HUES48 (cell line): ENCODE measurements at regions not wholly inside any gene's neighbourhood (a gene's known extent, or its start where the extent isn't known, plus 50 kb on each side); places are given as distances from the start of the nearest gene placed in this dataset.

ENCODE experiments used
- H3K27ac ChIP-seq: one replicate; pipeline ENCODE4 v1.7.0; 2013; ENCODE audit warnings: low read depth, low read length, inconsistent platforms
- H3K27me3 ChIP-seq: 2 replicates; pipeline ENCODE4 v1.6.1; 2013; ENCODE audit warnings: mild to moderate bottlenecking, low read length; ENCODE audit not compliant: control insufficient read depth, insufficient read depth
- H3K36me3 ChIP-seq: 2 replicates; pipeline ENCODE4 v1.6.1; 2013; ENCODE audit warnings: low read length; ENCODE audit not compliant: control insufficient read depth, insufficient read depth
- H3K4me1 ChIP-seq: 2 replicates; pipeline ENCODE4 v1.6.1; 2013; ENCODE audit warnings: mild to moderate bottlenecking, low read length; ENCODE audit not compliant: control insufficient read depth, insufficient read depth
- H3K4me3 ChIP-seq: 2 replicates; pipeline ENCODE4 v1.5.1; 2013; ENCODE audit warnings: mild to moderate bottlenecking, low read depth, low read length
- H3K9ac ChIP-seq: 2 replicates; pipeline ENCODE4 v1.6.1; 2013; ENCODE audit warnings: mild to moderate bottlenecking, low read depth, low read length, moderate library complexity
- H3K9me3 ChIP-seq: 2 replicates; pipeline ENCODE4 v1.6.1; 2013; ENCODE audit warnings: low read length; ENCODE audit not compliant: control insufficient read depth, insufficient read depth

- Histone ChIP-seq H3K27ac (no peak overlapping the region), H3K4me3 (no peak overlapping the region), H3K4me1 (peaks cover 36% of the 10 kb centered on the region), H3K27me3 (no peaks in the 10 kb centered on the region), H3K9me3 (no peaks in the 10 kb centered on the region), H3K36me3 (no peaks in the 10 kb centered on the region), H3K9ac (no peak overlapping the region)
Observed at GRCh38 chr2:63669596-63669995, 80.8 kb downstream of the MDH1 start.

- H3K4me3 ChIP-seq = no peak overlapping the region
- H3K27ac ChIP-seq = no peak overlapping the region
- H3K4me1 ChIP-seq = peaks cover 1% of the 10 kb centered on the region
- no peaks in the 10 kb centered on the region for H3K36me3 ChIP-seq
- H3K27me3 ChIP-seq = no peaks in the 10 kb centered on the region
- no peak overlapping the region for H3K9ac ChIP-seq
- H3K9me3 ChIP-seq = no peaks in the 10 kb centered on the region
Observed at GRCh38 chr2:63673865-63674533, 85.2 kb downstream of the MDH1 start.

- peaks cover 2% of the 10 kb centered on the region; the same call in 1 of the 2 replicates for H3K4me1 ChIP-seq
- no peak overlapping the region for H3K4me3 ChIP-seq
- no peaks in the 10 kb centered on the region for H3K9me3 ChIP-seq
- H3K9ac ChIP-seq = no peak overlapping the region
- no peak overlapping the region for H3K27ac ChIP-seq
- no peaks in the 10 kb centered on the region for H3K36me3 ChIP-seq
- no peaks in the 10 kb centered on the region for H3K27me3 ChIP-seq
Observed at GRCh38 chr2:63675026-63675425, 86.3 kb downstream of the MDH1 start.

GRCh38 chr2:63676135-63676534 is 87.4 kb downstream of the MDH1 start:
- Histone ChIP-seq H3K27me3 (no peaks in the 10 kb centered on the region), H3K9ac (no peak overlapping the region)

GRCh38 chr2:63678085-63678484 is 89.3 kb downstream of the MDH1 start:
- H3K27ac ChIP-seq = no peak overlapping the region

More at GRCh38 chr2:63676135-63676534, 87.4 kb downstream of the MDH1 start:
- no peak overlapping the region for H3K4me3 ChIP-seq
- no peaks in the 10 kb centered on the region for H3K9me3 ChIP-seq
- H3K36me3 ChIP-seq = no peaks in the 10 kb centered on the region
- H3K4me1 ChIP-seq = peaks cover 2% of the 10 kb centered on the region; the same call in 1 of the 2 replicates
- H3K27ac ChIP-seq = no peak overlapping the region

GRCh38 chr2:63678551-63678950 is 89.8 kb downstream of the MDH1 start:
- no peaks in the 10 kb centered on the region for H3K36me3 ChIP-seq
- peaks cover 2% of the 10 kb centered on the region; the same call in 1 of the 2 replicates for H3K4me1 ChIP-seq
- no peak overlapping the region for H3K27ac ChIP-seq
- no peaks in the 10 kb centered on the region for H3K9me3 ChIP-seq
- H3K4me3 ChIP-seq = no peak overlapping the region
- H3K9ac ChIP-seq = no peak overlapping the region
- no peaks in the 10 kb centered on the region for H3K27me3 ChIP-seq

More at GRCh38 chr2:63678085-63678484, 89.3 kb downstream of the MDH1 start:
- H3K4me1 ChIP-seq = peaks cover 2% of the 10 kb centered on the region; the same call in 1 of the 2 replicates
- no peak overlapping the region for H3K4me3 ChIP-seq
- no peaks in the 10 kb centered on the region for H3K27me3 ChIP-seq
- no peak overlapping the region for H3K9ac ChIP-seq
- no peaks in the 10 kb centered on the region for H3K36me3 ChIP-seq
- no peaks in the 10 kb centered on the region for H3K9me3 ChIP-seq

- no peaks in the 10 kb centered on the region for H3K9me3 ChIP-seq
- H3K4me1 ChIP-seq = peaks cover 2% of the 10 kb centered on the region; the same call in 1 of the 2 replicates
- no peaks in the 10 kb centered on the region for H3K36me3 ChIP-seq
- H3K4me3 ChIP-seq = no peak overlapping the region
- H3K27ac ChIP-seq = no peak overlapping the region
- no peaks in the 10 kb centered on the region for H3K27me3 ChIP-seq
- H3K9ac ChIP-seq = no peak overlapping the region
Observed at GRCh38 chr2:63679252-63679855, 90.6 kb downstream of the MDH1 start.

GRCh38 chr2:63680455-63680854 is 91.7 kb downstream of the MDH1 start:
- no peak overlapping the region for H3K4me3 ChIP-seq
- H3K4me1 ChIP-seq = peaks cover 2% of the 10 kb centered on the region; the same call in 1 of the 2 replicates
- H3K9me3 ChIP-seq = no peaks in the 10 kb centered on the region
- no peaks in the 10 kb centered on the region for H3K27me3 ChIP-seq
- H3K9ac ChIP-seq = no peak overlapping the region
- no peaks in the 10 kb centered on the region for H3K36me3 ChIP-seq
- H3K27ac ChIP-seq = no peak overlapping the region

- Histone ChIP-seq H3K36me3 (no peaks in the 10 kb centered on the region), H3K27ac (no peak overlapping the region), H3K4me1 (peaks cover 2% of the 10 kb centered on the region; the same call in 1 of the 2 replicates), H3K9me3 (no peaks in the 10 kb centered on the region), H3K27me3 (no peaks in the 10 kb centered on the region), H3K9ac (no peak overlapping the region), H3K4me3 (no peak overlapping the region)
Observed at GRCh38 chr2:63681896-63682295, 93.1 kb downstream of the MDH1 start.

GRCh38 chr2:63692002-63692606 is 103.3 kb downstream of the MDH1 start:
- H3K27ac ChIP-seq = no peak overlapping the region
- no peak overlapping the region for H3K9ac ChIP-seq
- H3K4me3 ChIP-seq = no peak overlapping the region
- peaks cover 10% of the 10 kb centered on the region for H3K4me1 ChIP-seq
- H3K36me3 ChIP-seq = no peaks in the 10 kb centered on the region
- H3K27me3 ChIP-seq = no peaks in the 10 kb centered on the region
- no peaks in the 10 kb centered on the region for H3K9me3 ChIP-seq

- no peak overlapping the region for H3K9ac ChIP-seq
- no peaks in the 10 kb centered on the region for H3K9me3 ChIP-seq
- no peaks in the 10 kb centered on the region for H3K36me3 ChIP-seq
- peaks cover 21% of the 10 kb centered on the region for H3K4me1 ChIP-seq
- no peak overlapping the region for H3K27ac ChIP-seq
- no peak overlapping the region for H3K4me3 ChIP-seq
- H3K27me3 ChIP-seq = no peaks in the 10 kb centered on the region
Observed at GRCh38 chr2:63695583-63695982, 106.8 kb downstream of the MDH1 start.
